ENCODE measurements at regions not wholly inside any gene's neighbourhood (a gene's known extent, or its start where the extent isn't known, plus 50 kb on each side); places are given as distances from the start of the nearest gene placed in this dataset.

DNA sequence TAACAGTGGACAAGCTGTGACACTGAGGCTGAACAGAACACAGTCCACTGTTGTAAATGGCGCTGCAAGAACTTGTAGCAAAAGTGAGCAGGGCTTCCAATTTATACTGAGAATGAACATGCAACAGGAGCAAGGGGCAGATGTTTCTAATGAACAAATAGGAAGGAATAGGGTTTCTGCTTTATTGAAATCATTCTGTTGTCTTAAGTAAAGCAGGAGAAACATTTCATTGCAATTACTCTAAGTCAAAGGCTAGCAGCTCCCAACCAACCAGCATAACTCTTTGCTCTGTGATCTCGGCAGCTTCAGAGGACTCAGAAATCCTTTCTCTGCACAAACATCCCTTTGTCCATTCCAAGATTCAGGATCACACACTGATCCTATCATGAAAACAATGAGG is 236.2 kb upstream of the PRSS58 start:
- Histone ChIP-seq H4K20me1 (ENCODE audit: control insufficient read depth, extremely low read depth, insufficient read depth, low read length) (no peaks in the 10 kb centered on the region), H3K4me2 (ENCODE audit: control insufficient read depth, extremely low read depth, insufficient read depth, low read depth, low read length) (no peak overlapping the region), H3K4me3 (ENCODE audit: control insufficient read depth in 2 of 3, extremely low read depth in 1 of 3, insufficient read depth in 2 of 3, low read depth in 1 of 3, low read length in 3 of 3) (no peak overlapping the region), H2AFZ (ENCODE audit: control insufficient read depth, low read length) (no peak overlapping the region), H3K9me3 (ENCODE audit: control insufficient read depth, low read depth, low read length) (no peaks in the 10 kb centered on the region), H3K36me3 (ENCODE audit: control insufficient read depth in 2 of 2, extremely low read depth in 1 of 2, insufficient read depth in 2 of 2, low read length in 2 of 2) (no peaks in the 10 kb centered on the region), H3K9ac (ENCODE audit: control insufficient read depth, extremely low read depth, insufficient read depth, low read length) (no peak overlapping the region), H3K79me2 (ENCODE audit: control insufficient read depth, insufficient read depth, low read length) (no peaks in the 10 kb centered on the region), H3K4me1 (ENCODE audit: control insufficient read depth, extremely low read depth, insufficient read depth, low read length) (peaks cover 20% of the 10 kb centered on the region), H3K9me1 (ENCODE audit: control insufficient read depth, extremely low read depth, insufficient read depth, low read length) (no peaks in the 10 kb centered on the region), H3K27me3 (ENCODE audit: control insufficient read depth, extremely low read depth, insufficient read depth, low read length) (no peaks in the 10 kb centered on the region), H3K27ac (ENCODE audit: control insufficient read depth, insufficient read depth, low read length) (no peak overlapping the region)
- TF ChIP-seq, protein P1, sequence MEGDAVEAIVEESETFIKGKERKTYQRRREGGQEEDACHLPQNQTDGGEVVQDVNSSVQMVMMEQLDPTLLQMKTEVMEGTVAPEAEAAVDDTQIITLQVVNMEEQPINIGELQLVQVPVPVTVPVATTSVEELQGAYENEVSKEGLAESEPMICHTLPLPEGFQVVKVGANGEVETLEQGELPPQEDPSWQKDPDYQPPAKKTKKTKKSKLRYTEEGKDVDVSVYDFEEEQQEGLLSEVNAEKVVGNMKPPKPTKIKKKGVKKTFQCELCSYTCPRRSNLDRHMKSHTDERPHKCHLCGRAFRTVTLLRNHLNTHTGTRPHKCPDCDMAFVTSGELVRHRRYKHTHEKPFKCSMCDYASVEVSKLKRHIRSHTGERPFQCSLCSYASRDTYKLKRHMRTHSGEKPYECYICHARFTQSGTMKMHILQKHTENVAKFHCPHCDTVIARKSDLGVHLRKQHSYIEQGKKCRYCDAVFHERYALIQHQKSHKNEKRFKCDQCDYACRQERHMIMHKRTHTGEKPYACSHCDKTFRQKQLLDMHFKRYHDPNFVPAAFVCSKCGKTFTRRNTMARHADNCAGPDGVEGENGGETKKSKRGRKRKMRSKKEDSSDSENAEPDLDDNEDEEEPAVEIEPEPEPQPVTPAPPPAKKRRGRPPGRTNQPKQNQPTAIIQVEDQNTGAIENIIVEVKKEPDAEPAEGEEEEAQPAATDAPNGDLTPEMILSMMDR (optimal IDR thresholded peaks at IDR 0.05 in 1 of 3, IDR thresholded peaks at IDR 0.05 in 1 of 3, conservative IDR thresholded peaks at IDR 0.05 in 1 of 3; ENCODE audit: extremely low read depth in 1 of 3, insufficient read depth in 2 of 3, low read length in 3 of 3): no peak
- TF ChIP-seq EZH2 (IDR thresholded peaks at IDR 0.05; ENCODE audit: low read length): no peak
- dilution Hi-C loops (cut with MboI; ENCODE audit: extremely low pct_ligation_motif_present, low sequenced_read_pairs): no loop called here
- DNase-seq (ENCODE audit: low read depth, low spot score) (no peak), FAIRE-seq (no peak)

- Histone ChIP-seq H2AFZ (ENCODE audit: control insufficient read depth, low read length) (no peak overlapping the region), H4K20me1 (ENCODE audit: control insufficient read depth, extremely low read depth, insufficient read depth, low read length) (no peaks in the 10 kb centered on the region), H3K9me3 (ENCODE audit: control insufficient read depth, low read depth, low read length) (no peaks in the 10 kb centered on the region), H3K27ac (ENCODE audit: control insufficient read depth, insufficient read depth, low read length) (no peak overlapping the region), H3K4me1 (ENCODE audit: control insufficient read depth, extremely low read depth, insufficient read depth, low read length) (no peaks in the 10 kb centered on the region), H3K9me1 (ENCODE audit: control insufficient read depth, extremely low read depth, insufficient read depth, low read length) (no peaks in the 10 kb centered on the region), H3K4me3 (ENCODE audit: control insufficient read depth in 2 of 3, extremely low read depth in 1 of 3, insufficient read depth in 2 of 3, low read depth in 1 of 3, low read length in 3 of 3) (no peak overlapping the region), H3K36me3 (ENCODE audit: control insufficient read depth in 2 of 2, extremely low read depth in 1 of 2, insufficient read depth in 2 of 2, low read length in 2 of 2) (no peaks in the 10 kb centered on the region), H3K79me2 (ENCODE audit: control insufficient read depth, insufficient read depth, low read length) (no peaks in the 10 kb centered on the region), H3K9ac (ENCODE audit: control insufficient read depth, extremely low read depth, insufficient read depth, low read length) (no peak overlapping the region), H3K4me2 (ENCODE audit: control insufficient read depth, extremely low read depth, insufficient read depth, low read depth, low read length) (no peak overlapping the region), H3K27me3 (ENCODE audit: control insufficient read depth, extremely low read depth, insufficient read depth, low read length) (no peaks in the 10 kb centered on the region)
- DNase-seq (ENCODE audit: low read depth, low spot score) (peak; percentile 5), FAIRE-seq (no peak)
- dilution Hi-C loops (cut with MboI; ENCODE audit: extremely low pct_ligation_motif_present, low sequenced_read_pairs): no loop called here
- TF ChIP-seq, protein P1 (optimal IDR thresholded peaks at IDR 0.05 in 1 of 3, IDR thresholded peaks at IDR 0.05 in 1 of 3, conservative IDR thresholded peaks at IDR 0.05 in 1 of 3; ENCODE audit: extremely low read depth in 1 of 3, insufficient read depth in 2 of 3, low read length in 3 of 3): no peak
- no peak for TF ChIP-seq EZH2 (IDR thresholded peaks at IDR 0.05; ENCODE audit: low read length)
Observed at GRCh38 chr7:142488842-142489241, 231.0 kb upstream of the PRSS58 start.
